Hepatocyte (in vitro differentiated cells): ENCODE measurements at regions not wholly inside any gene's neighbourhood (a gene's known extent, or its start where the extent isn't known, plus 50 kb on each side); places are given as distances from the start of the nearest gene placed in this dataset.

Experiments
- DNase-seq: peaks from one replicate; pipeline ENCODE4 v3.0.0-alpha.2; 2016; ENCODE audit warnings: low spot score
- H2AFZ ChIP-seq: fragments of 200-600 bp; sonication (generic); 2 replicates; pipeline ENCODE4 v1.6.0; 2016; ENCODE audit warnings: antibody characterized with exemption, mild to moderate bottlenecking
- H3K27ac ChIP-seq: fragments of 200-600 bp; sonication (generic); 2 replicates; pipeline ENCODE4 v1.5.1; 2016; ENCODE audit warnings: mild to moderate bottlenecking
- H3K27me3 ChIP-seq: fragments of 200-600 bp; sonication (generic); 2 replicates; pipeline ENCODE4 v1.6.1; 2016
- H3K36me3 ChIP-seq: fragments of 200-600 bp; sonication (generic); replicated peaks from 2 replicates; pipeline ENCODE4 v1.5.1; 2016; ENCODE audit warnings: low read depth; ENCODE audit not compliant: insufficient read depth
- H3K4me1 ChIP-seq: fragments of 200-600 bp; sonication (generic); 2 replicates; pipeline ENCODE4 v1.5.1; 2016; ENCODE audit warnings: mild to moderate bottlenecking, moderate library complexity; ENCODE audit not compliant: insufficient read depth
- H3K4me2 ChIP-seq: fragments of 200-600 bp; sonication (generic); 2 replicates; pipeline ENCODE4 v1.6.0; 2016
- H3K4me3 ChIP-seq: fragments of 200-600 bp; sonication (generic); 2 replicates; pipeline ENCODE4 v1.5.1; 2016; ENCODE audit warnings: mild to moderate bottlenecking
- H3K79me2 ChIP-seq: fragments of 200-600 bp; sonication (generic); 2 replicates; pipeline ENCODE4 v1.6.0; 2017; ENCODE audit warnings: mild to moderate bottlenecking
- H3K9me2 ChIP-seq: fragments of 200-600 bp; sonication (generic); replicated peaks from 2 replicates; pipeline ENCODE4 v1.6.0; 2017; ENCODE audit warnings: mild to moderate bottlenecking; ENCODE audit not compliant: insufficient read depth
- H3K9me3 ChIP-seq: fragments of 200-600 bp; sonication (generic); 2 replicates; pipeline ENCODE4 v1.5.1; 2016; ENCODE audit warnings: low read depth, mild to moderate bottlenecking
- H4K20me1 ChIP-seq: fragments of 200-600 bp; sonication (generic); 2 replicates; pipeline ENCODE4 v1.6.0; 2016; ENCODE audit warnings: mild to moderate bottlenecking; ENCODE audit not compliant: insufficient read depth, poor library complexity, severe bottlenecking
- CTCF ChIP-seq: fragments of 200-600 bp; sonication (generic); IDR thresholded peaks from 2 replicates; pipeline ENCODE4 v1.5.1; 2016; ENCODE audit warnings: antibody characterized with exemption, mild to moderate bottlenecking; ENCODE audit not compliant: poor library complexity
- EZH2 ChIP-seq: fragments of 200-600 bp; sonication (generic); IDR thresholded peaks from 2 replicates; pipeline ENCODE4 v1.6.1; 2016; ENCODE audit warnings: antibody characterized with exemption, mild to moderate bottlenecking, borderline replicate concordance
- EZH2phosphoT487 ChIP-seq: fragments of 200-600 bp; sonication (generic); IDR thresholded peaks from one replicate; pipeline ENCODE4 v1.6.1; 2018; ENCODE audit warnings: antibody characterized with exemption, mild to moderate bottlenecking, low read depth, moderate library complexity; ENCODE audit not compliant: unreplicated experiment, severe bottlenecking
- WGBS: methylation state at CpG from one replicate; pipeline ENCODE4 v1.1.6; 2016; ENCODE audit warnings: low lambda C conversion rate; ENCODE audit errors: missing lambda C conversion rate; 5-methylcytosine and 5-hydroxymethylcytosine counted together

- Histone ChIP-seq H2AFZ (no peak overlapping the region), H3K27me3 (no peaks in the 10 kb centered on the region), H3K4me1 (no peaks in the 10 kb centered on the region), H3K27ac (no peak overlapping the region), H3K36me3 (no peaks in the 10 kb centered on the region), H3K9me2 (no peaks in the 10 kb centered on the region), H3K4me2 (no peak overlapping the region), H4K20me1 (no peaks in the 10 kb centered on the region), H3K9me3 (no peaks in the 10 kb centered on the region), H3K4me3 (no peak overlapping the region), H3K79me2 (no peaks in the 10 kb centered on the region)
- no peak for DNase-seq
- TF ChIP-seq EZH2phosphoT487 (no peak), CTCF (no peak), EZH2 (no peak)
- 78% methylated on average over 2 of the region's 2 CpGs for WGBS
These were observed 73.9 kb upstream of the FSTL5 start for GRCh38 chr4:162237676-162238075.

- TF ChIP-seq EZH2, result no peak
- no peak for TF ChIP-seq EZH2phosphoT487
- no peak for TF ChIP-seq CTCF
- Histone ChIP-seq H3K36me3 (no peaks in the 10 kb centered on the region), H3K9me2 (no peaks in the 10 kb centered on the region), H3K9me3 (no peaks in the 10 kb centered on the region), H3K79me2 (no peaks in the 10 kb centered on the region), H3K4me1 (no peaks in the 10 kb centered on the region), H3K27ac (no peak overlapping the region), H3K4me3 (no peak overlapping the region), H2AFZ (no peak overlapping the region), H4K20me1 (no peaks in the 10 kb centered on the region), H3K27me3 (no peaks in the 10 kb centered on the region), H3K4me2 (no peak overlapping the region)
- no peak for DNase-seq
- WGBS, result 66% methylated on average over 3 of the region's 3 CpGs
These were observed 70.8 kb upstream of the FSTL5 start for GRCh38 chr4:162234595-162234994.

- no peak overlapping the region for H2AFZ ChIP-seq
- H3K9me3 ChIP-seq, result no peaks in the 10 kb centered on the region
- H3K36me3 ChIP-seq, result no peaks in the 10 kb centered on the region
- no peak overlapping the region for H3K4me2 ChIP-seq
- H3K27me3 ChIP-seq, result no peaks in the 10 kb centered on the region
- no peak overlapping the region for H3K27ac ChIP-seq
- no peaks in the 10 kb centered on the region for H3K79me2 ChIP-seq
- H4K20me1 ChIP-seq, result no peaks in the 10 kb centered on the region
- H3K9me2 ChIP-seq, result no peaks in the 10 kb centered on the region
- H3K4me1 ChIP-seq, result no peaks in the 10 kb centered on the region
- no peak overlapping the region for H3K4me3 ChIP-seq
- no peak for DNase-seq
- TF ChIP-seq CTCF, result no peak
- no peak for TF ChIP-seq EZH2phosphoT487
- TF ChIP-seq EZH2, result no peak
These were observed 68.5 kb upstream of the FSTL5 start for GRCh38 chr4:162232349-162232748.

- no peaks in the 10 kb centered on the region for H3K4me1 ChIP-seq
- TF ChIP-seq EZH2 (no peak), EZH2phosphoT487 (no peak), CTCF (no peak)
- no peaks in the 10 kb centered on the region for H4K20me1 ChIP-seq
- H3K36me3 ChIP-seq, result no peaks in the 10 kb centered on the region
- H2AFZ ChIP-seq, result no peak overlapping the region
- H3K9me3 ChIP-seq, result no peaks in the 10 kb centered on the region
- H3K27me3 ChIP-seq, result no peaks in the 10 kb centered on the region
- H3K4me3 ChIP-seq, result no peak overlapping the region
- 93% methylated on average over 2 of the region's 2 CpGs for WGBS
- H3K9me2 ChIP-seq, result no peaks in the 10 kb centered on the region
- H3K79me2 ChIP-seq, result no peaks in the 10 kb centered on the region
- H3K4me2 ChIP-seq, result no peak overlapping the region
- no peak overlapping the region for H3K27ac ChIP-seq
- no peak for DNase-seq
These were observed 65.9 kb upstream of the FSTL5 start for GRCh38 chr4:162229670-162230069.
